OCI-LY7 (cell line): ENCODE measurements at regions not wholly inside any gene's neighbourhood (a gene's known extent, or its start where the extent isn't known, plus 50 kb on each side); places are given as distances from the start of the nearest gene placed in this dataset.

Experiments used
- BruUV-seq: library from RNA; stranded (reverse); fragments of 400-500 nt; replicated peaks from 2 replicates; lab custom pipeline; 2021; lab: Mats Ljungman, UMichigan
- CTCF ChIA-PET: fragments of 300-600 bp; sonication (Branson Sonifier 250); formaldehyde crosslinking; loops from one replicate; lab custom pipeline; 2022; ENCODE audit warnings: antibody characterized with exemption; ENCODE audit not compliant: unreplicated experiment; lab: Charles Lee
- POLR2A ChIA-PET: fragments of 300-600 bp; sonication (Branson Sonifier 250); formaldehyde crosslinking; loops from one replicate; lab custom pipeline; 2022; ENCODE audit warnings: antibody characterized with exemption; lab: Charles Lee
- DNase-seq: peaks from one replicate; pipeline ENCODE4 v3.0.0-alpha.2; 2015; ENCODE audit warnings: low spot score
- H2AFZ ChIP-seq: fragments of 200-600 bp; sonication (generic), shearing (Covaris generic); 2 replicates; pipeline ENCODE4 v1.6.1; 2014; ENCODE audit warnings: mild to moderate bottlenecking, antibody characterized with exemption, low read length, moderate library complexity
- H3K27ac ChIP-seq: fragments of 200-600 bp; sonication (generic); 2 replicates; pipeline ENCODE4 v1.5.1; 2014; ENCODE audit warnings: mixed run types, low read depth, mild to moderate bottlenecking, moderate library complexity, low read length, inconsistent platforms; ENCODE audit not compliant: poor library complexity, severe bottlenecking
- H3K36me3 ChIP-seq: fragments of 200-600 bp; sonication (generic); 2 replicates; pipeline ENCODE4 v1.6.1; 2014; ENCODE audit warnings: mild to moderate bottlenecking, antibody characterized with exemption, low read length, moderate library complexity, mixed read lengths; ENCODE audit not compliant: insufficient read depth
- H3K4me1 ChIP-seq: fragments of 200-600 bp; sonication (generic); 2 replicates; pipeline ENCODE4 v1.5.1; 2014; ENCODE audit warnings: mild to moderate bottlenecking, low read length; ENCODE audit not compliant: insufficient read depth, poor library complexity, severe bottlenecking
- H3K4me2 ChIP-seq: fragments of 200-600 bp; sonication (generic); 2 replicates; pipeline ENCODE4 v1.6.1; 2014; ENCODE audit warnings: mild to moderate bottlenecking, low read length
- H3K4me3 ChIP-seq: fragments of 200-600 bp; sonication (generic); 2 replicates; pipeline ENCODE4 v1.5.1; 2014; ENCODE audit warnings: mild to moderate bottlenecking, low read depth, low read length; ENCODE audit not compliant: poor library complexity, severe bottlenecking
- H3K79me2 ChIP-seq: fragments of 200-600 bp; sonication (generic); 2 replicates; pipeline ENCODE4 v1.6.1; 2016; ENCODE audit warnings: low read depth, mild to moderate bottlenecking, low read length, moderate library complexity, mixed read lengths; ENCODE audit not compliant: insufficient read depth
- H3K9me2 ChIP-seq: fragments of 200-600 bp; sonication (generic); 2 replicates; pipeline ENCODE4 v1.6.1; 2016; ENCODE audit warnings: mild to moderate bottlenecking, low read length, mixed read lengths; ENCODE audit not compliant: insufficient read depth
- H3K9me3 ChIP-seq: fragments of 200-600 bp; sonication (generic); 2 replicates; pipeline ENCODE4 v1.6.1; 2014; ENCODE audit warnings: mild to moderate bottlenecking, mixed run types, low read length, mixed read lengths
- H4K20me1 ChIP-seq: fragments of 200-600 bp; sonication (generic); 2 replicates; pipeline ENCODE4 v1.6.1; 2014; ENCODE audit warnings: mild to moderate bottlenecking, antibody characterized with exemption, low read length, moderate library complexity, mixed read lengths; ENCODE audit not compliant: insufficient read depth
- EZH2phosphoT487 ChIP-seq: fragments of 200-600 bp; sonication (generic); IDR thresholded peaks from 2 replicates; pipeline ENCODE4 v1.6.1; 2018; ENCODE audit warnings: low read depth, borderline replicate concordance, mild to moderate bottlenecking, mixed run types, antibody characterized with exemption, low read length, moderate library complexity, mixed read lengths
- intact Hi-C: fragments of 100-400 bp; cut with micrococcal nuclease; formaldehyde crosslinking; loops from one replicate; pipeline ENCODE4 v1.10.0; 2022; ENCODE audit not compliant: unreplicated experiment
- TF ChIP-seq, protein P1 (sequence below): fragments of 200-600 bp; sonication (generic); conservative IDR thresholded peaks from 2 replicates; pipeline ENCODE4 v1.5.1; 2014; ENCODE audit warnings: mild to moderate bottlenecking, antibody characterized with exemption, low read length, moderate library complexity, mixed read lengths

DNA sequence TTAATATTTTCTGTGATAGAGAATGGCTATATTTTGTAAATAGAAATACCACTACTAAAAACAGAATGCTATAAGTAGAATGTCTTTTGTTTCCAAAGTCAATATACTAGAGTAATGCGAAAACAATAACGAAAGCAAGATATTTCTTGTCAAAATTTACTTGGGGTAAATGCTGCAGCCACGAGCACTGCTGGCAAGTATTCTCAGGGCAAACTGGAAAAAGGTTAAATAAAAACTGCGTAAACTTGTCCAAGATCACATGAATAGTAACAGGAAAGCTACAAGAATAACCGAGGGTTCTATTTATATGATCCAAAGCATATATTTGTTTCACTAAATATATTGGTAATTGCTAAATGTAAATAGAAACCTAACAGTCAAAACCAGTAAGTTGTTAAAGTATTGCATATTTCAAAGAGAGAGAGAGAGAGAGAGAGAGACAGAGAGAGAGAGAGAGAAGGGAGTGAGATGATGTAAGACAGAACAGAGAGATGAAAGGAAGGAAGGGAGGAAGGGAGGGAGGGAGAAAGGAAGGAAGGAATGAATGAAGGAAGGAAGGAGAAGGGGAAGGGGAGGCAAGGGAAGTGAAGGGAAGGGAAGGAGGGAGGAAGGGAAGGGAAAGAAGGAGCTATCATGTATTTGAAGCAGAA lies 231.7 kb downstream of the KCNC2 start:
- H3K4me3 ChIP-seq = no peak overlapping the region
- no peak overlapping the region for H2AFZ ChIP-seq
- H4K20me1 ChIP-seq = no peaks in the 10 kb centered on the region
- ChIA-PET POLR2A (interaction anchor here (1.4 kb wide), 1 partner anchor 11 kb away, joined by 3 read pairs; no protein-coding TSS in a partner anchor), CTCF (no interaction called here)
- H3K9me3 ChIP-seq = no peaks in the 10 kb centered on the region
- no peaks in the 10 kb centered on the region for H3K9me2 ChIP-seq
- no peaks in the 10 kb centered on the region for H3K36me3 ChIP-seq
- no peaks in the 10 kb centered on the region for H3K4me1 ChIP-seq
- no peaks in the 10 kb centered on the region for H3K79me2 ChIP-seq
- BruUV-seq = no TSS peak
- H3K27ac ChIP-seq = no peak overlapping the region
- TF ChIP-seq EZH2phosphoT487 = no peak
- TF ChIP-seq, protein P1, sequence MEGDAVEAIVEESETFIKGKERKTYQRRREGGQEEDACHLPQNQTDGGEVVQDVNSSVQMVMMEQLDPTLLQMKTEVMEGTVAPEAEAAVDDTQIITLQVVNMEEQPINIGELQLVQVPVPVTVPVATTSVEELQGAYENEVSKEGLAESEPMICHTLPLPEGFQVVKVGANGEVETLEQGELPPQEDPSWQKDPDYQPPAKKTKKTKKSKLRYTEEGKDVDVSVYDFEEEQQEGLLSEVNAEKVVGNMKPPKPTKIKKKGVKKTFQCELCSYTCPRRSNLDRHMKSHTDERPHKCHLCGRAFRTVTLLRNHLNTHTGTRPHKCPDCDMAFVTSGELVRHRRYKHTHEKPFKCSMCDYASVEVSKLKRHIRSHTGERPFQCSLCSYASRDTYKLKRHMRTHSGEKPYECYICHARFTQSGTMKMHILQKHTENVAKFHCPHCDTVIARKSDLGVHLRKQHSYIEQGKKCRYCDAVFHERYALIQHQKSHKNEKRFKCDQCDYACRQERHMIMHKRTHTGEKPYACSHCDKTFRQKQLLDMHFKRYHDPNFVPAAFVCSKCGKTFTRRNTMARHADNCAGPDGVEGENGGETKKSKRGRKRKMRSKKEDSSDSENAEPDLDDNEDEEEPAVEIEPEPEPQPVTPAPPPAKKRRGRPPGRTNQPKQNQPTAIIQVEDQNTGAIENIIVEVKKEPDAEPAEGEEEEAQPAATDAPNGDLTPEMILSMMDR = no peak
- no peak for DNase-seq
- no peak overlapping the region for H3K4me2 ChIP-seq
- intact Hi-C loops = no loop called here

DNA sequence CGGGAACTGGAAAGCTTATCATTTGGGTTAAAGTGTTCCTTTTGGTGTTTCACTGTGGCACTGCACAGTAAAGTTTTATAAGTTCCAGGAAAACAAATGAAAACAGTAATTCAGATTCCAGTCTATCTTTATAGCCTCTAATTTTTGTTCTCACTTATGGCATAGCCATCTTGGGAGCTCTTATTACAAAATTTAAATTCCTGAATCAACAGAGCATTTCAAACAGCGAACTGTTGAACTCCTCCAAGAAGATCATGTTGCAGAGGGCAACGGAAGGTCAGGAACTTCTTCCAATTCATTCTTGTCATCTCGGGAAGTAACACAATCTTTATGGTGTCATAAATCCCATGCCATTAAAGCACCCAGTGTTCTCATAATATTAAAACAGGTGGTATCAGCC lies 229.1 kb downstream of the KCNC2 start:
- no peak overlapping the region for H3K4me3 ChIP-seq
- no TSS peak for BruUV-seq
- no peaks in the 10 kb centered on the region for H3K4me1 ChIP-seq
- H3K79me2 ChIP-seq = no peaks in the 10 kb centered on the region
- no peaks in the 10 kb centered on the region for H3K36me3 ChIP-seq
- intact Hi-C loops = no loop called here
- H3K9me2 ChIP-seq = no peaks in the 10 kb centered on the region
- CTCF ChIA-PET = no interaction called here
- no peak overlapping the region for H3K27ac ChIP-seq
- no peak overlapping the region for H3K4me2 ChIP-seq
- TF ChIP-seq, protein P1 = no peak
- TF ChIP-seq EZH2phosphoT487 = no peak
- no peak for DNase-seq
- no peaks in the 10 kb centered on the region for H3K9me3 ChIP-seq
- POLR2A ChIA-PET = interaction anchor here (1.1 kb wide), 1 partner anchor 12 kb away, joined by 3 read pairs; no protein-coding TSS in a partner anchor
- H2AFZ ChIP-seq = no peak overlapping the region
- H4K20me1 ChIP-seq = no peaks in the 10 kb centered on the region

DNA sequence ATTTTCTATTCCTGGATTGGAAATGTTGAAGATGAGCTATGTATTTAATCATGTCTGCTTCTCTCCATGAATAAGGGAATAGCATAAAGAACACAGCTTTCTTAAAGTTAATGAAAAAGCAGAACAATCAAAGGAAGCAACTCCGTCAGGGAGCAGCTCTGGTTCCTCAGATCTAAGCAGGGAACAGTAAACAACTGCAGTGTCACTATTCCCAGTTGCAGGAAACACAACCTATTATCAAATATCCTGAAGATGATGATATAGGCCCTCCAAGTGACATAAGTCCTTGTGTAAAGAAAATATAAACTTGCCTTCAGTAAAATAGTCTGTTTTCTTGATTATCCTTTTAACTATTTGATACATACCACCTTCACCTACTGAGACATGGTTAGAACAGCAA lies 228.1 kb downstream of the KCNC2 start:
- Histone ChIP-seq H3K36me3 (no peaks in the 10 kb centered on the region), H3K4me1 (no peaks in the 10 kb centered on the region), H2AFZ (no peak overlapping the region), H3K9me3 (no peaks in the 10 kb centered on the region), H3K4me3 (no peak overlapping the region), H3K27ac (no peak overlapping the region), H4K20me1 (no peaks in the 10 kb centered on the region), H3K9me2 (no peaks in the 10 kb centered on the region), H3K79me2 (no peaks in the 10 kb centered on the region), H3K4me2 (no peak overlapping the region)
- BruUV-seq = no TSS peak
- intact Hi-C loops = no loop called here
- TF ChIP-seq, protein P1 = no peak
- TF ChIP-seq EZH2phosphoT487 = no peak
- POLR2A ChIA-PET = no interaction called here
- CTCF ChIA-PET = no interaction called here
- DNase-seq = no peak
